LNCaP clone FGC (cell line): ENCODE measurements at regions not wholly inside any gene's neighbourhood (a gene's known extent, or its start where the extent isn't known, plus 50 kb on each side); places are given as distances from the start of the nearest gene placed in this dataset.

Source experiments
- DNase-seq: peaks from one replicate; pipeline ENCODE4 v3.0.0-alpha.2; 2011; ENCODE audit warnings: low read depth
- H3K4me3 ChIP-seq: 2 replicates; pipeline ENCODE4 v1.5.1; 2011; ENCODE audit warnings: mild to moderate bottlenecking, low read depth, low read length, control low read depth
- TF ChIP-seq, protein P1 (sequence below): IDR thresholded peaks from 2 replicates; pipeline ENCODE4 v1.5.1; 2012; ENCODE audit warnings: mild to moderate bottlenecking; ENCODE audit not compliant: control insufficient read depth, insufficient read depth; ENCODE audit errors: extremely low read depth

DNA sequence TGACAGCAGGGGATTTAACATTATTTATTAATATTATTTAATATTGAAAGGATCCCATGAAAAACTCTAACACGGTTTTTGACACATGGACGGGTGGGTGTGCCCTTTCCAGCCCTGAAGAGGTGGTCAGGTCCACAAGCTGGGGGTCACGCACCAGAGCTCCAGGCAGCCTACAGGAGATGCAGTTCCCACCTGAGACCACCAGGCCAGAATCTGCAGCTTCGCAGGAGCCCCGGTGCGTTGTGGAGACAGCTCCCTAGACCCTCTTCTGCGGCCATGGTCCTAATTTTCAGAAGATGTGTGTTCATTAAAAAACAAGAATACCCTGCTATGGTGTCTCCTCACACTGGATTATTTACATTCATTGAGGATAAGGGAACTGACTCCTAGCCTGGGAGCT, 331.1 kb downstream of the C16orf95 start:
- H3K4me3 ChIP-seq = no peak overlapping the region
- no peak for DNase-seq
- TF ChIP-seq, protein P1, sequence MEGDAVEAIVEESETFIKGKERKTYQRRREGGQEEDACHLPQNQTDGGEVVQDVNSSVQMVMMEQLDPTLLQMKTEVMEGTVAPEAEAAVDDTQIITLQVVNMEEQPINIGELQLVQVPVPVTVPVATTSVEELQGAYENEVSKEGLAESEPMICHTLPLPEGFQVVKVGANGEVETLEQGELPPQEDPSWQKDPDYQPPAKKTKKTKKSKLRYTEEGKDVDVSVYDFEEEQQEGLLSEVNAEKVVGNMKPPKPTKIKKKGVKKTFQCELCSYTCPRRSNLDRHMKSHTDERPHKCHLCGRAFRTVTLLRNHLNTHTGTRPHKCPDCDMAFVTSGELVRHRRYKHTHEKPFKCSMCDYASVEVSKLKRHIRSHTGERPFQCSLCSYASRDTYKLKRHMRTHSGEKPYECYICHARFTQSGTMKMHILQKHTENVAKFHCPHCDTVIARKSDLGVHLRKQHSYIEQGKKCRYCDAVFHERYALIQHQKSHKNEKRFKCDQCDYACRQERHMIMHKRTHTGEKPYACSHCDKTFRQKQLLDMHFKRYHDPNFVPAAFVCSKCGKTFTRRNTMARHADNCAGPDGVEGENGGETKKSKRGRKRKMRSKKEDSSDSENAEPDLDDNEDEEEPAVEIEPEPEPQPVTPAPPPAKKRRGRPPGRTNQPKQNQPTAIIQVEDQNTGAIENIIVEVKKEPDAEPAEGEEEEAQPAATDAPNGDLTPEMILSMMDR = no peak

DNA sequence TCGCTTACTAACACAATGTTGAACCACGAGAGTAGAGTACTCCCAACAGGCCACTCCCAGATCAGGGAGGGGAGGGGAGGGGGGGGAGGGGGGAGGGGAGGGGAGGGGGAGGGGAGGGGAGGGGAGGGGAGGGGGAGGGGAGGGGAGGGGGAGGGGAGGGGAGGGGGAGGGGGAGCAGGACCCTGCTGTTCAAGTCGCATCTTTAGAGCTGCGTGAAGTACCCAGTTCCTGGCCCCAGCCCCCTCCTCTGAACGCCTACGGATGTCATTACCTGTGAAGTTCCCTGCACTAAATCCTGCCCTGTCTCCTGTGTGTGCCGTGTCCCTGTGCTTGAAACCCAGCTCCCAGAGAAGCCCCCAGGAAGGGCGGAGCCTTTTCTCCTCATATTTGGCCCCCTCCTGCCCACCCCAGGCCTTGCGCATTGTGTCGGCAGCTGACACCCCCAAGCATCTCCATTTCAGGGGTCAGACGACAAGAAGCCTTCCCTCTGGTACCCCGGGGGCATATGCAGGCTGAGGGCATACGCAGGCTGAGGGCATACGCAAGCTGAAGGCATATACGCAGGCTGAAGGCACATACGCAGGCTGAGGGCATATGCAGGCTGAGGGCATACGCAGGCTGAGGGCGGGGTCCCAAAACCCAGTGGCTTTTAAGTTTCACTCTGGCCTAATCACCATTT, 330.2 kb downstream of the C16orf95 start:
- TF ChIP-seq, protein P1 = no peak
- H3K4me3 ChIP-seq = no peak overlapping the region
- no peak for DNase-seq

DNA sequence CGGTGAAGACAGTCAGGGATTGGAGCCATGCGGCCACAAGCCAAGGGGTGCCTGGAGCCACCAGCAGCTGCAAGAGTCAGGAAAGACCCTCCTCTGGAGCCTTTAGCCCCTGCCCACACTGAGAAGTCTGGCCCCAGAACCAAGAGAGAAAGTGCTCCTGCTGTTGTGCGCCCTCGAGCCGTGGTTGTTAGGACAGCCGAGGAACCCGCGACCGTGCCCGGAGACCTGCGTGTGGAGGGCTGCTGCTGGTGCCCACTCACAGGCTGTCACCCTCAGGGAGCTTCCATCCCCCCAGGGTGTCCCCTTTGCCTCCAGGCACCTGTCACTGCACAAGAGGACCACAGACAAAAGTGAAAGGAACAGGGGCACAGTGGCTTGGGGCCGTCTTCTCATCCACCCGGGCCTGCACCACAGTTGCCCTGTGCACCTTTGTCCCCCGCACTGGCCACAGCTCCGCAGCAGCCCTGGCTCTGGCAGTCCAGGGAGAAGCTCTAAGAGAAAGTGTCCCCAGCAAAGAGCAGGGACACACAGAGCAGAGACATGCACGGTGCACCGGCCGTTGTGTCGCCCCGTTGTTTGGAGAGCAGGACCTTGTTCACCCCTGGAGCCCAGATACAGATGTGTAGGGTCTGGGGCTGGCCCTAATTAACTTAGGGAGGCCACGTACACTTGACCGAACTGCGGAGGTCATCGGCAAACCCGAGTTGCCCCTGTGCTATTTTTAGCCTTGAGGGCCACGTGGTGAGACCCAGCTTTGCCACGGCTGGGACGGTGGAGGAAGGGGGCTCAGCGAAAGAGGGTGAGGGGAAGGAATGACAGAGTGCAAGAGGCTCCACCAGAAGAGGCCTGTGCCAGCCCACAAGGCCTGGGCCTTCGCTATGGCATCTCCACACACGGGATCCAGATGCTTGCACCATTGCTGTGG, 329.2 kb downstream of the C16orf95 start:
- DNase-seq = no peak
- no peak overlapping the region for H3K4me3 ChIP-seq
- TF ChIP-seq, protein P1 = no peak

DNA sequence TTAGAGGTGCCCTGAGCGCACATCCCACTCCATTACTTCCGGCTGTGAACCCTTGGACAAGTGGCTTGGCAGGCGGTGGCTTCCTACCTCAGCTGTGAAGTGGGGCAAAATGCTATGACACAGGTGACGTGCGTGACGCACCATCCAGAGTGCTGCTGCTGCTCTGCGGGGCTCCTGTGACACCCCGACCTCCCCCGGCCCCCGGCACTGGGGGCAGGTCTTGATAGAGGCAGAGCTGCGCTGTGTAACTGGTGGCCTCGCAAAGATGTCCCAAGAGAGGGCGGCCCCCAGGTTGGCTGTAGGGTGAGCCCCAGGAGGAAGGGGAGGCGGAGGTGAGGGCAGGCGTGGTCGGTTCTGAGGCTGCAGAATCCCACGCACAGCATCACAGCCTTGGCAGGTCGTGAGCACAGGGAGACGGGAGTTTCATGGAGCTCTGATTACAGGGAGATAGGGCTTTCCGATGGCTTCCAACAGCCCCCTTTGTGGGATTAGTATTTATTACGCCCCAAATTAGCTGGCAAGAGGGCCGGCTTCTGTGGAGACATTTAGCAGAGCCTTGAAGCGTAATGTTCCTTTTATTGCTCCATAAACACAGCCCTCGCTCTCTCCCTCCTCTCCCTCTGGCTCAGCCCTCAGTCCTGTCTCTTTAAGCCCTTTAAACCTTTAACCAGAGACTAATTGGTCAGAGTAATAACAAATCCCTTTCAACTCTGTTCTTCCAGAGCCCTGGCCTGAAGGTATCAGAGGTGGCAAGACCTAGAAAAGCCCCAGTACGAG, 328.1 kb downstream of the C16orf95 start:
- H3K4me3 ChIP-seq = no peak overlapping the region
- TF ChIP-seq, protein P1 = no peak
- no peak for DNase-seq

DNA sequence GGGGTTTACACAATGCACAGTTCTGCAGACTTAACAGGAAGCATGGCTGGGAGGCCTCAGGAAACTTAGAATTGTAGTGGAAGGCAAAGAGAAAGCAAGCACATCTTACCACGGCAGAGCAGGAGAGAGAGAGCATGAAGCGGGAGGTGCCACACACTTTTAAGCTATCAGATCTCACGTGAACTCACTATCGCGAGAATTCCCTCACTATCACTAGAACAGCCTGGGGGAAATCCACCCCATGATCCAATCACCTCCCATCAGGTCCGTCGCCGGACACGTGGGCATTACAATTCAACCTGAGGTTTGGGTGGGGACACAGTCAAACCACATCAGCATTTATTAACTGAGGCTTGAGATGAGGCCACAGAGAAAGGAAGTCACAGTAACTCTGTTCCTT, 326.7 kb downstream of the C16orf95 start:
- DNase-seq = no peak
- TF ChIP-seq, protein P1 = no peak
- no peak overlapping the region for H3K4me3 ChIP-seq

DNA sequence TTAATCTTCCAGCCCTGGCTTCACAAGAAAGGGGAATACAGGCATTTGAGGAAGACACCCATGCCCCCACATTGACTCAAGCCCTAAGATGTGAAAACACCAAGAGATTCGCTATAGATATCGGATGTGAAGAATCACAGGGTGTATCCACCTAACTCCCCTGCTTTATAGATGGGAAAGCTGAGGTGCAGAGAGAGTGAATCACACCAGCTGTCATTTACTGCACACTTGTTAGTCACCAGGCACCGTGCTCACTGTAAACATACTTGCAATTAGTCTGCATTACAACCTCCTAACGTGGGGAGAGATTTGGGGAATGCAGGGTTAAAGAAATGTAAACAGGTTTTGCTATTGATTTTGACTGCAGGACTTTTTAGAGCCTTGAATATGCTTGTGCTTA, 325.5 kb downstream of the C16orf95 start:
- H3K4me3 ChIP-seq = no peak overlapping the region
- TF ChIP-seq, protein P1 = no peak
- DNase-seq = no peak
